ENCODE measurements at regions not wholly inside any gene's neighbourhood (a gene's known extent, or its start where the extent isn't known, plus 50 kb on each side); places are given as distances from the start of the nearest gene placed in this dataset.

DNA sequence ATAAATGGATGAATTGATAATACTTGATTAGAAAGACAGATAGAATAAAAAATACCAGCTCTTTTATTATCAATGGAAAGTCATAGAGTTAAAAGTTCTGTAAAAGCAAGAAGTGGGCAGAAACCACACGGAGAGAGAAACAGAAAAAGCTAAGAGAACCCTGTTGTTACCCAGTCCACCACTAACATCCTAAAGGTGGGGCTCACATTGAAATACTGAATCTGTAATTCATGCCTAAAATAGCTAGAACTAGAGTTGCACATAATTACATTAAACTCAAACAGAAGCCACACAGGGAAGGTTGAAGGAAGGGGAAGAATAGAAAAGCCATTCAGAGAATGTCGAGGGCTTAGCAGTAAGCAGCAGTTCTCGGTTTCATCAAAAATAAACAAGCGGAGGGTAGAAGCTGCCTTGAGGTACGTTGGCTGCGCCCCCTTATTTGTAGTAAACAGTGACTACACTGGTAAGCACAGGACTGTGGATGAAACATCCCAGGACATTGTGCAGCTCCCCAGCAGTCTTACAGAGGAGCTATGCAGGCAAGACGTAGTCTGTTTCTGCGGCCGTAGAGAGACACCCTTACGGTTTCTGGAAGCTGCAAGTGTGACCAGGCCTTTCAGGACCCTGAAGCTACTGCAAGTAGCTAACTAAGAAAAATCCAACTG, 1247.0 kb upstream of the GYPC start:
- TF ChIP-seq, protein P1, sequence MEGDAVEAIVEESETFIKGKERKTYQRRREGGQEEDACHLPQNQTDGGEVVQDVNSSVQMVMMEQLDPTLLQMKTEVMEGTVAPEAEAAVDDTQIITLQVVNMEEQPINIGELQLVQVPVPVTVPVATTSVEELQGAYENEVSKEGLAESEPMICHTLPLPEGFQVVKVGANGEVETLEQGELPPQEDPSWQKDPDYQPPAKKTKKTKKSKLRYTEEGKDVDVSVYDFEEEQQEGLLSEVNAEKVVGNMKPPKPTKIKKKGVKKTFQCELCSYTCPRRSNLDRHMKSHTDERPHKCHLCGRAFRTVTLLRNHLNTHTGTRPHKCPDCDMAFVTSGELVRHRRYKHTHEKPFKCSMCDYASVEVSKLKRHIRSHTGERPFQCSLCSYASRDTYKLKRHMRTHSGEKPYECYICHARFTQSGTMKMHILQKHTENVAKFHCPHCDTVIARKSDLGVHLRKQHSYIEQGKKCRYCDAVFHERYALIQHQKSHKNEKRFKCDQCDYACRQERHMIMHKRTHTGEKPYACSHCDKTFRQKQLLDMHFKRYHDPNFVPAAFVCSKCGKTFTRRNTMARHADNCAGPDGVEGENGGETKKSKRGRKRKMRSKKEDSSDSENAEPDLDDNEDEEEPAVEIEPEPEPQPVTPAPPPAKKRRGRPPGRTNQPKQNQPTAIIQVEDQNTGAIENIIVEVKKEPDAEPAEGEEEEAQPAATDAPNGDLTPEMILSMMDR (IDR thresholded peaks at IDR 0.05), result no peak
- TF ChIP-seq POLR2A (IDR thresholded peaks at IDR 0.05), result no peak
